HCT116 (cell line): ENCODE measurements at regions not wholly inside any gene's neighbourhood (a gene's known extent, or its start where the extent isn't known, plus 50 kb on each side); places are given as distances from the start of the nearest gene placed in this dataset.

Experiments
- ATAC-seq: fragments of 200-7000 bp; cut with Tn5 transposase; 2 replicates; pipeline ENCODE4 v1.9.1; 2020; ENCODE audit warnings: mild to moderate bottlenecking, moderate library complexity
- BruUV-seq: library from RNA; stranded (reverse); fragments of 400-500 nt; replicated peaks from 2 replicates; lab custom pipeline; 2021; lab: Mats Ljungman, UMichigan
- CTCF ChIA-PET: fragments of 300-600 bp; sonication (Branson Sonifier 250); formaldehyde crosslinking; loops from one replicate; lab custom pipeline; 2021; ENCODE audit warnings: antibody characterized with exemption; lab: Charles Lee
- POLR2A ChIA-PET: fragments of 300-600, 350-600 bp; sonication (Branson Sonifier 250); formaldehyde crosslinking; loops from one replicate; lab custom pipeline; 2021; ENCODE audit warnings: antibody characterized with exemption; lab: Charles Lee
- RAD21 ChIA-PET, 2 experiments: fragments of 300-600 bp; sonication (Branson Sonifier 250); formaldehyde crosslinking; loops; one replicate each; lab custom pipeline; 2023; ENCODE audit warnings: low total read pairs in 2 of 2; ENCODE audit not compliant: uncharacterized antibody in 2 of 2, unreplicated experiment in 2 of 2, low non-redundant PET in 1 of 2; lab: Charles Lee
- DNase-seq: peaks from one replicate; pipeline ENCODE4 v3.0.0-alpha.2; 2010; ENCODE audit warnings: low read depth, low spot score
- H2AFZ ChIP-seq: fragments of 200-600 bp; shearing (Covaris generic), sonication (generic); 2 replicates; pipeline ENCODE4 v1.6.1; 2017; ENCODE audit warnings: low read depth, mixed run types, mixed read lengths, antibody characterized with exemption, low read length; ENCODE audit not compliant: poor library complexity, severe bottlenecking
- H3K27ac ChIP-seq: 2 replicates; pipeline ENCODE4 v1.5.1; 2012; ENCODE audit warnings: low read depth, low read length
- H3K27me3 ChIP-seq: fragments of 200-600 bp; sonication (generic); 2 replicates; pipeline ENCODE4 v1.6.1; 2016; ENCODE audit warnings: mixed run types, low read length, mixed read lengths; ENCODE audit not compliant: insufficient read depth
- H3K36me3 ChIP-seq, 2 experiments: fragments of 200-500 bp in 1 of 2; fragments of 200-600 bp in 1 of 2; sonication (Bioruptor generic) in 1 of 2; sonication (generic) in 1 of 2; 2 replicates each; pipeline versions ENCODE4 v1.5.1 to v1.6.1; 2014 to 2016; ENCODE audit warnings: low read length in 2 of 2, inconsistent platforms in 1 of 2, mixed read lengths in 1 of 2, mixed run types in 1 of 2; ENCODE audit not compliant: insufficient read depth in 2 of 2, control insufficient read depth in 1 of 2
- H3K4me1 ChIP-seq, 2 experiments: fragments of 200-600 bp in 1 of 2; sonication (generic) in 1 of 2; 2 replicates each; pipeline versions ENCODE4 v1.5.1 to v1.6.1; 2012 to 2017; ENCODE audit warnings: low read length in 2 of 2, inconsistent platforms in 1 of 2, mild to moderate bottlenecking in 1 of 2, mixed read lengths in 1 of 2, mixed run types in 1 of 2, moderate library complexity in 1 of 2; ENCODE audit not compliant: insufficient read depth in 2 of 2, control insufficient read depth in 1 of 2
- H3K4me2 ChIP-seq: fragments of 200-600 bp; sonication (generic); 2 replicates; pipeline ENCODE4 v1.6.1; 2017; ENCODE audit warnings: mixed run types, low read length, mixed read lengths
- H3K4me3 ChIP-seq, 2 experiments: fragments of 200-600 bp in 1 of 2; sonication (generic) in 1 of 2; replicated peaks in 1 of 2; 2 replicates each; pipeline ENCODE4 v1.5.1; 2011 to 2016; ENCODE audit warnings: low read length in 2 of 2, control low read depth in 1 of 2, low read depth in 1 of 2, mild to moderate bottlenecking in 1 of 2, mixed read lengths in 1 of 2, mixed run types in 1 of 2
- H3K79me2 ChIP-seq: fragments of 200-600 bp; sonication (generic); 2 replicates; pipeline ENCODE4 v1.6.1; 2017; ENCODE audit warnings: mild to moderate bottlenecking, mixed run types, low read length, moderate library complexity, mixed read lengths; ENCODE audit not compliant: insufficient read depth
- H3K9ac ChIP-seq: fragments of 200-600 bp; sonication (generic); 2 replicates; pipeline ENCODE4 v1.6.1; 2016; ENCODE audit warnings: low read length, mixed read lengths
- H3K9me2 ChIP-seq: fragments of 200-600 bp; sonication (generic), shearing (Covaris generic); 2 replicates; pipeline ENCODE4 v1.6.1; 2017; ENCODE audit warnings: mixed run types, mild to moderate bottlenecking, moderate library complexity; ENCODE audit not compliant: insufficient read depth
- H3K9me3 ChIP-seq, 2 experiments: fragments of 200-500 bp in 1 of 2; fragments of 200-600 bp in 1 of 2; sonication (Bioruptor generic) in 1 of 2; sonication (generic) in 1 of 2; 2 replicates each; pipeline ENCODE4 v1.6.1; 2014 to 2017; ENCODE audit warnings: low read length in 2 of 2, mixed read lengths in 2 of 2, inconsistent platforms in 1 of 2, low read depth in 1 of 2, mild to moderate bottlenecking in 1 of 2, mixed run types in 1 of 2, moderate library complexity in 1 of 2; ENCODE audit not compliant: control insufficient read depth in 1 of 2, insufficient read depth in 1 of 2
- H4K20me1 ChIP-seq: fragments of 200-600 bp; sonication (generic), shearing (Covaris generic); 2 replicates; pipeline ENCODE4 v1.6.1; 2017; ENCODE audit warnings: mixed run types, mild to moderate bottlenecking, moderate library complexity; ENCODE audit not compliant: insufficient read depth
- ELF1 ChIP-seq: IDR thresholded peaks from 2 replicates; pipeline ENCODE4 v1.6.1; 2012; ENCODE audit warnings: low read depth, borderline replicate concordance
- EZH2 ChIP-seq: fragments of 200-600 bp; sonication (generic); IDR thresholded peaks from 2 replicates; pipeline ENCODE4 v1.6.1; 2017; ENCODE audit warnings: antibody characterized with exemption, mixed run types
- EZH2phosphoT487 ChIP-seq: fragments of 200-600 bp; IDR thresholded peaks from 2 replicates; pipeline ENCODE4 v1.6.1; 2018; ENCODE audit warnings: antibody characterized with exemption, borderline replicate concordance
- POLR2A ChIP-seq: IDR thresholded peaks from 2 replicates; pipeline ENCODE4 v1.7.0; 2011; ENCODE audit warnings: borderline replicate concordance; ENCODE audit not compliant: insufficient read depth, insufficient read length; ENCODE audit errors: extremely low read depth
- RAD21 ChIP-seq: IDR thresholded peaks from 2 replicates; pipeline ENCODE4 v1.6.1; 2012; ENCODE audit warnings: low read depth, mild to moderate bottlenecking
- SIN3A ChIP-seq: IDR thresholded peaks from 2 replicates; pipeline ENCODE4 v1.6.1; 2012; ENCODE audit warnings: low read depth
- SP1 ChIP-seq: IDR thresholded peaks from 2 replicates; pipeline ENCODE4 v1.6.1; 2012; ENCODE audit warnings: low read depth
- SRF ChIP-seq: IDR thresholded peaks from 2 replicates; pipeline ENCODE4 v1.6.1; 2012; ENCODE audit warnings: low read depth
- YY1 ChIP-seq: IDR thresholded peaks from 2 replicates; pipeline ENCODE4 v1.6.1; 2011; ENCODE audit warnings: low read length, low read depth, moderate library complexity, mild to moderate bottlenecking; ENCODE audit not compliant: insufficient replicate concordance; ENCODE audit errors: extremely low read depth
- ZBTB33 ChIP-seq: IDR thresholded peaks from 2 replicates; pipeline ENCODE4 v1.6.1; 2011; ENCODE audit warnings: mild to moderate bottlenecking, low read length, moderate library complexity; ENCODE audit not compliant: insufficient replicate concordance; ENCODE audit errors: extremely low read depth
- intact Hi-C: fragments of 100-400 bp; cut with micrococcal nuclease; formaldehyde crosslinking; loops from 2 replicates; pipeline ENCODE4 v1.10.0; 2022
- TF ChIP-seq, protein P1 (sequence below): IDR thresholded peaks from 2 replicates; pipeline ENCODE4 v1.6.1; 2012

- no peaks in the 10 kb centered on the region for H4K20me1 ChIP-seq
- H3K79me2 ChIP-seq, result no peaks in the 10 kb centered on the region
- H3K4me3 ChIP-seq, result no peak overlapping the region
- intact Hi-C loops, result no loop called here
- H3K4me2 ChIP-seq, result no peak overlapping the region
- ChIA-PET CTCF (interaction anchor here (1.8 kb wide), 1 partner anchor 7 kb away, joined by 6 read pairs; no protein-coding TSS in a partner anchor), POLR2A (no interaction called here), RAD21 (no interaction called here)
- no TSS peak for BruUV-seq
- no peak overlapping the region for H2AFZ ChIP-seq
- TF ChIP-seq EZH2phosphoT487, result no peak
- TF ChIP-seq SP1, result no peak
- no peak for TF ChIP-seq ELF1
- TF ChIP-seq SIN3A, result no peak
- TF ChIP-seq EZH2, result no peak
- no peak for TF ChIP-seq ZBTB33
- TF ChIP-seq YY1, result no peak
- TF ChIP-seq RAD21, result no peak
- TF ChIP-seq, protein P1, sequence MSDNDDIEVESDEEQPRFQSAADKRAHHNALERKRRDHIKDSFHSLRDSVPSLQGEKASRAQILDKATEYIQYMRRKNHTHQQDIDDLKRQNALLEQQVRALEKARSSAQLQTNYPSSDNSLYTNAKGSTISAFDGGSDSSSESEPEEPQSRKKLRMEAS, result no peak
- no peak for TF ChIP-seq POLR2A
- no peak for TF ChIP-seq SRF
- H3K36me3 ChIP-seq, result no peaks in the 10 kb centered on the region
- ATAC-seq (no peak), DNase-seq (no peak)
- H3K27ac ChIP-seq, result no peak overlapping the region
- H3K9me2 ChIP-seq, result no peaks in the 10 kb centered on the region
- no peaks in the 10 kb centered on the region for H3K27me3 ChIP-seq
- H3K4me1 ChIP-seq, result peaks cover 0 to 14% of the 10 kb centered on the region in 2 experiments; a peak in 3 of 4 replicates
- no peaks in the 10 kb centered on the region for H3K9me3 ChIP-seq
- H3K9ac ChIP-seq, result no peak overlapping the region
Measured at GRCh38 chr2:240240781-240241180, 100.3 kb upstream of the OTOS start.
